Panc1 (cell line): ENCODE measurements at regions not wholly inside any gene's neighbourhood (a gene's known extent, or its start where the extent isn't known, plus 50 kb on each side); places are given as distances from the start of the nearest gene placed in this dataset.

Experiments
- ATAC-seq: fragments of 200-7000 bp; cut with Tn5 transposase; 2 replicates; pipeline ENCODE4 v1.9.1; 2020; ENCODE audit warnings: mild to moderate bottlenecking, moderate library complexity
- BruUV-seq: library from RNA; stranded (reverse); fragments of 400-500 nt; replicated peaks from 2 replicates; lab custom pipeline; 2021; lab: Mats Ljungman, UMichigan
- CTCF ChIA-PET: fragments of 300-600 bp; sonication (Branson Sonifier 250); formaldehyde crosslinking; loops from one replicate; lab custom pipeline; 2022; ENCODE audit warnings: antibody characterized with exemption; lab: Charles Lee
- POLR2A ChIA-PET: fragments of 300-600 bp; sonication (Branson Sonifier 250); formaldehyde crosslinking; loops from one replicate; lab custom pipeline; 2022; ENCODE audit warnings: antibody characterized with exemption; lab: Charles Lee
- DNase-seq: peaks from one replicate; pipeline ENCODE4 v3.0.0-alpha.2; 2010; ENCODE audit warnings: low read depth, low spot score
- H3K27ac ChIP-seq: 2 replicates; pipeline ENCODE4 v1.5.1; 2011; ENCODE audit warnings: mild to moderate bottlenecking, low read length, inconsistent platforms
- H3K27me3 ChIP-seq: fragments of 200-500 bp; sonication (Bioruptor generic); 2 replicates; pipeline ENCODE4 v1.6.0; 2014; ENCODE audit warnings: low read length, inconsistent platforms; ENCODE audit not compliant: control insufficient read depth, insufficient read depth
- H3K36me3 ChIP-seq: fragments of 200-500 bp; sonication (Bioruptor generic); 2 replicates; pipeline ENCODE4 v1.5.1; 2014; ENCODE audit warnings: inconsistent platforms, mild to moderate bottlenecking, low read length, moderate library complexity; ENCODE audit not compliant: control insufficient read depth, insufficient read depth
- H3K4me1 ChIP-seq: 2 replicates; pipeline ENCODE4 v1.5.1; 2011; ENCODE audit warnings: inconsistent platforms, mild to moderate bottlenecking, low read length, moderate library complexity; ENCODE audit not compliant: control insufficient read depth, insufficient read depth
- H3K4me3 ChIP-seq, 2 experiments: 2 replicates each; pipeline ENCODE4 v1.5.1; 2011 to 2012; ENCODE audit warnings: low read depth in 2 of 2, low read length in 2 of 2, mild to moderate bottlenecking in 2 of 2, inconsistent platforms in 1 of 2, moderate library complexity in 1 of 2
- H3K9me3 ChIP-seq: fragments of 200-500 bp; sonication (Bioruptor generic); 2 replicates; pipeline ENCODE4 v1.5.1; 2014; ENCODE audit warnings: low read depth, mild to moderate bottlenecking, inconsistent platforms, low read length, moderate library complexity; ENCODE audit not compliant: control insufficient read depth, insufficient read depth
- POLR2AphosphoS5 ChIP-seq: IDR thresholded peaks from 2 replicates; pipeline ENCODE4 v1.6.1; 2012; ENCODE audit warnings: mild to moderate bottlenecking, low read depth, low read length, moderate library complexity
- SIN3A ChIP-seq: IDR thresholded peaks from 2 replicates; pipeline ENCODE4 v1.6.1; 2012; ENCODE audit warnings: low read depth, mild to moderate bottlenecking, low read length, moderate library complexity, borderline replicate concordance; ENCODE audit not compliant: insufficient read depth
- TCF7L2 ChIP-seq: IDR thresholded peaks from 2 replicates; pipeline ENCODE4 v1.6.1; 2011; ENCODE audit warnings: mild to moderate bottlenecking, low read depth, low read length, inconsistent platforms
- in situ Hi-C: cut with HindIII; loops from 2 replicates; pipeline ENCODE4 v1.10.0; 2016; ENCODE audit warnings: low sequenced_read_pairs, low pct_unique_long_range_greater_than_20kb
- intact Hi-C: fragments of 100-400 bp; cut with micrococcal nuclease; formaldehyde crosslinking; loops from one replicate; pipeline ENCODE4 v1.10.0; 2022; ENCODE audit not compliant: unreplicated experiment
- TF ChIP-seq, protein P1 (sequence below): fragments of 450-650 bp; IDR thresholded peaks from 2 replicates; pipeline ENCODE4 v1.5.1; 2017; ENCODE audit warnings: mild to moderate bottlenecking
- TF ChIP-seq, protein P2 (sequence below), 2 experiments: IDR thresholded peaks; 2 replicates each; pipeline ENCODE4 v1.6.1; 2011 to 2012; ENCODE audit warnings: low read depth in 2 of 2, control low read depth in 1 of 2, low read length in 1 of 2, mild to moderate bottlenecking in 1 of 2, moderate library complexity in 1 of 2; ENCODE audit not compliant: insufficient read depth in 1 of 2

DNA sequence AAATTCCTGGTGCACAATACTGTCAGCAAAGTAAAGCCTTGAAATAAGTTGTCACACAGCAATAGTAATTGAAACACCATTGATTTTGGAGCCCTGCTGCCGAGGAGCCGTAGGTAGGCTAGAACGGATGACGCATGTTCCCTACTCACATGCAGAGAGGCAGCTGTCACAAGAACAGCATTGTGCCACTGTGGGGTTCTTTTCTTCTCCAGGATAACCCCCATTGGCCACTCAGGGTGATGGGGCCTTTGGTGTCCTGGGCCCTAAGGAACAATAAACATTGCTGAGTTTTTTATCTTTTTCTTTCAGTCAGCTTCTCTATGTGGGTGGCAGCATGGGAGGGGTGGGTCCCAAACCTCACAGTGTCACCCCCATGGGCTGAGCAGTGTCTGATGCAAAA lies 542.3 kb downstream of the BCOR start:
- no peak for ATAC-seq
- H3K27me3 ChIP-seq = no peaks in the 10 kb centered on the region
- in situ Hi-C loops = no loop called here
- TF ChIP-seq, protein P1, sequence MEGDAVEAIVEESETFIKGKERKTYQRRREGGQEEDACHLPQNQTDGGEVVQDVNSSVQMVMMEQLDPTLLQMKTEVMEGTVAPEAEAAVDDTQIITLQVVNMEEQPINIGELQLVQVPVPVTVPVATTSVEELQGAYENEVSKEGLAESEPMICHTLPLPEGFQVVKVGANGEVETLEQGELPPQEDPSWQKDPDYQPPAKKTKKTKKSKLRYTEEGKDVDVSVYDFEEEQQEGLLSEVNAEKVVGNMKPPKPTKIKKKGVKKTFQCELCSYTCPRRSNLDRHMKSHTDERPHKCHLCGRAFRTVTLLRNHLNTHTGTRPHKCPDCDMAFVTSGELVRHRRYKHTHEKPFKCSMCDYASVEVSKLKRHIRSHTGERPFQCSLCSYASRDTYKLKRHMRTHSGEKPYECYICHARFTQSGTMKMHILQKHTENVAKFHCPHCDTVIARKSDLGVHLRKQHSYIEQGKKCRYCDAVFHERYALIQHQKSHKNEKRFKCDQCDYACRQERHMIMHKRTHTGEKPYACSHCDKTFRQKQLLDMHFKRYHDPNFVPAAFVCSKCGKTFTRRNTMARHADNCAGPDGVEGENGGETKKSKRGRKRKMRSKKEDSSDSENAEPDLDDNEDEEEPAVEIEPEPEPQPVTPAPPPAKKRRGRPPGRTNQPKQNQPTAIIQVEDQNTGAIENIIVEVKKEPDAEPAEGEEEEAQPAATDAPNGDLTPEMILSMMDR = no peak
- no peak for TF ChIP-seq SIN3A
- H3K27ac ChIP-seq = no peak overlapping the region
- intact Hi-C loops = no loop called here
- no peak for DNase-seq
- ChIA-PET CTCF (no interaction called here), POLR2A (no interaction called here)
- no peaks in the 10 kb centered on the region for H3K9me3 ChIP-seq
- no peaks in the 10 kb centered on the region for H3K36me3 ChIP-seq
- BruUV-seq = no TSS peak
- H3K4me1 ChIP-seq = no peaks in the 10 kb centered on the region
- H3K4me3 ChIP-seq = no peak overlapping the region

- TF ChIP-seq POLR2AphosphoS5 (no peak), TCF7L2 (no peak), SIN3A (no peak)
- TF ChIP-seq, protein P2, sequence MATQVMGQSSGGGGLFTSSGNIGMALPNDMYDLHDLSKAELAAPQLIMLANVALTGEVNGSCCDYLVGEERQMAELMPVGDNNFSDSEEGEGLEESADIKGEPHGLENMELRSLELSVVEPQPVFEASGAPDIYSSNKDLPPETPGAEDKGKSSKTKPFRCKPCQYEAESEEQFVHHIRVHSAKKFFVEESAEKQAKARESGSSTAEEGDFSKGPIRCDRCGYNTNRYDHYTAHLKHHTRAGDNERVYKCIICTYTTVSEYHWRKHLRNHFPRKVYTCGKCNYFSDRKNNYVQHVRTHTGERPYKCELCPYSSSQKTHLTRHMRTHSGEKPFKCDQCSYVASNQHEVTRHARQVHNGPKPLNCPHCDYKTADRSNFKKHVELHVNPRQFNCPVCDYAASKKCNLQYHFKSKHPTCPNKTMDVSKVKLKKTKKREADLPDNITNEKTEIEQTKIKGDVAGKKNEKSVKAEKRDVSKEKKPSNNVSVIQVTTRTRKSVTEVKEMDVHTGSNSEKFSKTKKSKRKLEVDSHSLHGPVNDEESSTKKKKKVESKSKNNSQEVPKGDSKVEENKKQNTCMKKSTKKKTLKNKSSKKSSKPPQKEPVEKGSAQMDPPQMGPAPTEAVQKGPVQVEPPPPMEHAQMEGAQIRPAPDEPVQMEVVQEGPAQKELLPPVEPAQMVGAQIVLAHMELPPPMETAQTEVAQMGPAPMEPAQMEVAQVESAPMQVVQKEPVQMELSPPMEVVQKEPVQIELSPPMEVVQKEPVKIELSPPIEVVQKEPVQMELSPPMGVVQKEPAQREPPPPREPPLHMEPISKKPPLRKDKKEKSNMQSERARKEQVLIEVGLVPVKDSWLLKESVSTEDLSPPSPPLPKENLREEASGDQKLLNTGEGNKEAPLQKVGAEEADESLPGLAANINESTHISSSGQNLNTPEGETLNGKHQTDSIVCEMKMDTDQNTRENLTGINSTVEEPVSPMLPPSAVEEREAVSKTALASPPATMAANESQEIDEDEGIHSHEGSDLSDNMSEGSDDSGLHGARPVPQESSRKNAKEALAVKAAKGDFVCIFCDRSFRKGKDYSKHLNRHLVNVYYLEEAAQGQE (IDR thresholded peaks at IDR 0.05; ENCODE audit: insufficient read depth in 1 of 2, low read depth in 2 of 2, low read length in 1 of 2) = no peak
- TF ChIP-seq, protein P1 = no peak
- no peak for ATAC-seq
- H3K4me1 ChIP-seq = no peaks in the 10 kb centered on the region
- in situ Hi-C loops = no loop called here
- intact Hi-C loops = no loop called here
- POLR2A ChIA-PET = no interaction called here
- CTCF ChIA-PET = no interaction called here
- no peak overlapping the region for H3K27ac ChIP-seq
- no peak for DNase-seq
- no peaks in the 10 kb centered on the region for H3K36me3 ChIP-seq
- no peak overlapping the region for H3K4me3 ChIP-seq
- BruUV-seq = no TSS peak
- no peaks in the 10 kb centered on the region for H3K9me3 ChIP-seq
- no peaks in the 10 kb centered on the region for H3K27me3 ChIP-seq
Observed at GRCh38 chrX:39556056-39556455, 541.7 kb downstream of the BCOR start.

GRCh38 chrX:39559229-39559628 lies 538.5 kb downstream of the BCOR start:
- no peak for ATAC-seq
- H3K4me1 ChIP-seq = no peaks in the 10 kb centered on the region
- ChIA-PET POLR2A (no interaction called here), CTCF (no interaction called here)
- H3K36me3 ChIP-seq = no peaks in the 10 kb centered on the region
- no peak overlapping the region for H3K27ac ChIP-seq
- TF ChIP-seq, protein P2 (IDR thresholded peaks at IDR 0.05; ENCODE audit: insufficient read depth in 1 of 2, low read depth in 2 of 2, low read length in 1 of 2) = no peak
- TF ChIP-seq TCF7L2 (no peak), POLR2AphosphoS5 (no peak), SIN3A (no peak)
- TF ChIP-seq, protein P1 = no peak
- no peak overlapping the region for H3K4me3 ChIP-seq
- BruUV-seq = no TSS peak
- in situ Hi-C loops (no loop called here), intact Hi-C loops (no loop called here)
- H3K9me3 ChIP-seq = no peaks in the 10 kb centered on the region
- no peak for DNase-seq
- no peaks in the 10 kb centered on the region for H3K27me3 ChIP-seq
